T-helper 22 cell (primary cell): ENCODE measurements at regions not wholly inside any gene's neighbourhood (a gene's known extent, or its start where the extent isn't known, plus 50 kb on each side); places are given as distances from the start of the nearest gene placed in this dataset.

Source experiments
- DNase-seq: peaks from one replicate; pipeline ENCODE4 v3.0.0-alpha.2; 2020; ENCODE audit warnings: low read depth

- no peak for DNase-seq
Measured at GRCh38 chr10:129275886-129276285, 191.2 kb upstream of the MGMT start.

DNA sequence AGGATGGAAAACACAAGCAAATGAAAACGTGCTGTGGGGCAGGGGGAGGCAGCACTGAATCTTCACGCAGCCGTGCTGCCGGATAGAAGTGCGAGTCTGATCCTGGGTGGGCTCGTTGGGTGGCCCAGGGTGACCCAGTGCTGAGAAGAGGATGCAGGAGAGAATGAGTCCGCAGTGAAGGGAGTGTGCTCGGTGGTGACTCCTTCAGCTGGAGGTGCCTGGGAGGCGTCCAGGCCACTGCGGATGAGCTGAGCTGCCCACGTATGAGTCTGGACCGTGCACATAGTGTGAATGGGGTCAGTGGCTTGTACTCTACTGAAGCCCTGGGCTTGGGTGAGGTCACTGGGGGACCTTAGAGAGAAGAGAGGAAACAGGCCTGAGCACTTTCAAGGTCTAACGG is 190.0 kb upstream of the MGMT start:
- no peak for DNase-seq

DNA sequence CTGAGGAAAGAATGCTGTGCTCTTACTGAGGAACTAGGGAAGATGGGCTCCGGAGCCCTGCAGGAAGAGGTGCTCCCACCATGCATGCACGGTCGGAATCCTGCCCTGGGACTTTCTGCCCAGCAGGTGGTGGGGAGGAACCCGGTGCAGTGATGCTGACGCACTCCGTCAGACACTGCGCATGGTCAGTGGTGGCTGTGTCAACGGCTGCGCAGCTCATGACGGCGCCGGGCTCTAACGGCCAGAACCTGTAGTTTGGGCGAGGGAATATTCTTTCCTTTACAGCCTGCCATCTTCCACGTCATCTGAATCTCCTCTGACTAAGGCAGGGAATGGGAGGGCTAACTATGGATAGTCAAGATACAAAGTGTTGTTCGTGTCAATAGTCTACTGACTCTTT is 189.2 kb upstream of the MGMT start:
- DNase-seq, result no peak

- DNase-seq, result no peak
Measured at GRCh38 chr10:129278686-129279085, 188.4 kb upstream of the MGMT start.

DNA sequence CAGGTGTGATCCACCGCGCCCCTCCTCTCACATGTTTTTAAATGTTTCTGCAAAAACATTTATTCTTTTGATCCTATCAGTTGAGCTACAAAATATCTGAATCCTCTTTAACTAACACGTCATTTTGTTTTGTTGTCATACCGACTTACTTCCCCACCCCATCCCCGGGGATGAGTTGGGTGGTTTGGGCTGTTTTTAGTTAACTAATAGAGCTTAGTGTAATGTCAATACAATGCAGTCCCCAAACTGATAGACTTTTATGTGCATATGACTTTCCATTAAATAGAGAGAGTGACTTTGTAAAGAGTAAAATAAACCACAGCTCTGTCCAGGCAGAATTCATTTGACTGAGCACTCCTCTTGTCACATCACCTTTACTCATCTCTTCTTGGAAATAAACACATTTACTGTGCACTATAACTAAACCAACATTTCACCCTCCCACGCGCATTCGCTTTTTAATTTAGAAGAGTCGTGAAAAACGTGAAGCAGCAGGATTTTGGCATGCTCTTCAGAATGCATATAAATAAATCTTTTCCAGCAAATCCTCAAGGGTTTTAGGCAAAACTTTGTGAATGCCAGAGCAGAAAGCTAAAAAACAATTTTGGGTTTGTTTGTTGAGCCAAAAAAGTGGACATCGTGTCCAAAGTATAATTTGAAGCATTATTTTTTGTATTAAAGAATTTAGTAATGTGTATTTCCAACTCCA is 187.4 kb upstream of the MGMT start:
- DNase-seq, result no peak

- no peak for DNase-seq
Measured at GRCh38 chr10:129280155-129280502, 186.9 kb upstream of the MGMT start.

- DNase-seq, result no peak
Measured at GRCh38 chr10:129280908-129281586, 186.0 kb upstream of the MGMT start.

- DNase-seq, result no peak
Measured at GRCh38 chr10:129285459-129285858, 181.6 kb upstream of the MGMT start.

DNA sequence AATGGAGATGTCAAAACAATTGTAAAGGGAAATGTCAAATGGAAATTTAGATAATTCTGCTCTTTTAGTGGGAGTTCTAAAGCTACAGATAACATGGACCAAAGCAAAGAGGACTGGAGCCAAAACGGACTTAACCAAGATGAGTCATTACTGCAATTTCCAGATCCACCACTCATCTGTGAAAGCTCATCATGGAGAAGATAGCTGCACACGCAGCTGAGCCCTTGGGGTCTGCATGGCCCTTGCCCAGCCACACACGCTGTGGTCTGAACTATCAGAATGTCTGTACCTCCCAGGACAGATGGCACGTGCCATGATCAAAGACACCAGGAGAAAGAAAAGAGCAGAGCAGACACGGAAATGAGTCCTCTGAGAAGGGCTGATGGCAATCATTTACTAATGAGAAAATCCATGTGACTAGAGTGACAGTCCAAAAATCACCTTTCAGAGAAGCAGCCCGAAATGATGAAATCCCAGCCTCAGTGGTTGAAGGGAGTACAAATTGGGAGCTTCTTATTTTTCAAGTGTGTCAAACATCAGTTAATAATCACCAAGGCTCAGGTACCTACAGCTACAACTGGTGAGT is 177.9 kb upstream of the MGMT start:
- DNase-seq, result no peak

DNA sequence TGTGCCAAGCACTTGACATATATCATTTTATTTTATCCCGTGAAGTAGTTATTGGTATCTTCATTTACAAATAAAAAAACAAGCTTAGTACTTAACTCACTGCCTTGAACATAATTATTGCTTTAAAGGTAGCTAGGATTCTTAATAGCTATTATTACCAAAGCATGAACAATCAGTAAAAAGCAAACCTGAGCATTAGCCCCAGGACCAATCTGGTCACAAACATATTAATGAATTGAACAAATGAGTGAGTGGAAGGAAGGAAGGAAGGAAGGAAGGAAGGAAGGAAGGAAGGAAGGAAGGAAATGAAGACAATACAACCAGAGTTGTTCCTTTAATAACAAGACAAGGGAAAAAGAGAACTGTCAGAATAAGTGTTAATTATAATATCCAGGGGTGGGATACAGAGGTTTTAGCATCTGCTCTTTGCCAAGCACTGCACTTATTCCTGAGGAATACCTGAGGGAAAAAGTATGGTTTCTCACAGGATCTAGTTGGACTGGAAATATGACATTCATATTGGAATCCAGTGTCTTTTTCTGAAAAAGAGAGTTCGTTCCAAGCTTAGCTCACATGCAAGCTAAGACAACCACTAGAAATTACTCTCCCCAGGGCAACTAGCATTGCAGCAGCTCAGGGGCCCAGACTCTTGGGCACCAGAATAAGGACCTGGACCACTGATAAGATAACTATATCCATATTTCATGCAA is 172.9 kb upstream of the MGMT start:
- DNase-seq, result no peak

GRCh38 chr10:129294944-129295343 is 172.1 kb upstream of the MGMT start:
- no peak for DNase-seq

DNA sequence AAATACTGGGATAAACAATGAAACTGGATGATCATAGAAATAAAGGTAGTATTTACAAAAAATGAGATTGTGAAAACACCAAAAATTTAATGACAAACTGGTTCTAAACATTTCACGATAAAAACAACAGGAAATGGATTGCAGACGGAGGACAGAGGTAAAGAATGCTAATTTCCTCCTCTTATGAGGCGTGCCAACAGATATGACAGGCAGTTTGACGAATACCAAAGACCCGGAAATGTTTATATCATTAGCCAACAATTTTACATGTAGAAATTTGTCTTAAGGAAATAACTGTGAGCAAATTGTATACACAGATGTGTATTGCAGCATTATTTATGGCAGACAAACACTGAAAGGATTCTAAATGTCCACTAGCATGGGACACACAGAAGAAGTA is 162.0 kb upstream of the MGMT start:
- no peak for DNase-seq

DNA sequence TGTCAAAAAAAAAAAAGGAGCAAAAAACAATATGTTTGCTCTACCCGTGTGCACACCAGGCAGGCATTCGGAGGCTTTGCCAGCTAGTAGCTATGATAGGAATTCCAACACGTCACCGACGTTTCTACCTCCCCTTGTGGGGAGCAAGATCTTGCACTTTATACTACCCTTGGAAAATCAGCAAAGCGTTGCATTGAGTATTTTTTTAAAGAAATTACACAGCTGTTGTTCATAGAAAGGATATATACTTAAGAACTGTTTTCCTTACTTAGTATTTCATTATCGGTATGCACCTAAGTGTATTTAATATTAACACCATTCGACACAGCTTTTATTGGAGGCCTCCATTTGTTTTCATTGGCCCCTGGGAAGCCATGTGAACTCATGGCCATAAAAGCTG is 159.9 kb upstream of the MGMT start:
- no peak for DNase-seq

DNA sequence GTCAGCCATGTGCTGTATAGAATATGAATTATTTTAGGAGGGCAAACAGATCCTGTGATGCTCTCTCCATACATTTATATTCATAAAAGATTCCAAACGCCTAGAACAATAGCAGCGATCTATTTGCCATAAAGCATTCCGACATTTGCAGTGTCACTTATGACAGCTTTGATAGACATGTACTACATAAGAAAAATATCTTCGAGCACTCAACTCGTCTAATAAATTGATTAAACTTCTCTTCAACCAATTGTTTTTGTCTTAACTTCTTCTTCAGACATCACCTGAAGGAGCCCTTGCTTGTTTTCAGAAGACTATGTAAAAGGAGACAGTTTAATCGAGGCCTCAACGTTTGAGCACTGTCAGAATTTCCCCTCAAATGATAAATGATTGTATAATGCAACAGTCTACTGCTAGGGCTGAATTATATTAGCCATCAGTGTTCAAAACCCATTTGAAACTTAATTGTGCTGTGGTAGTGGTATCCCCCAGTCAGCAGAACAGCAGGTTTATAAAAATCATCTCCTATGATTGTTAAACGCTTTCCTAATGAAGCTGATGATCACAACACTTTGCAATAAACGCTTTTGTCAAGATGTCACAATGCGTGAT is 158.0 kb upstream of the MGMT start:
- DNase-seq, result no peak

- DNase-seq, result no peak
Measured at GRCh38 chr10:129309565-129309964, 157.5 kb upstream of the MGMT start.

DNA sequence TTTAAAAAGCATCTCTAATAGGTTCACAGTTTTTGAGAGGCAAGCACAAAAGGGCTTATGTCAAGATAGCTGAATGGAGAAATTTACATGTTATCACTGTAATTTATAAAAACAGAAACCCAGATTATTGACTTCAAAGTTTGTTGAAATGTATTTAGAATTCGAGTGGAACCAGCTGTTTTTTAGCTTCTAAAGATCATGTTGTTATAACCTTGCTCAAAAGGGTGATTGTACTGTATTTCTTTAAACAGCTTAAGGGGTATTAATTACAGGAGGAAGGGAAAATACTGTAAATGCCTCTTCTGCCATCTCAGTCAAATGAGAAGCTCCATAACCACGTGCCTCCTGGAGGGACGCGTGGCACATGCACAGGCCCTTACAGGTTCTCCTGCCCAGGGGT is 156.2 kb upstream of the MGMT start:
- no peak for DNase-seq

DNA sequence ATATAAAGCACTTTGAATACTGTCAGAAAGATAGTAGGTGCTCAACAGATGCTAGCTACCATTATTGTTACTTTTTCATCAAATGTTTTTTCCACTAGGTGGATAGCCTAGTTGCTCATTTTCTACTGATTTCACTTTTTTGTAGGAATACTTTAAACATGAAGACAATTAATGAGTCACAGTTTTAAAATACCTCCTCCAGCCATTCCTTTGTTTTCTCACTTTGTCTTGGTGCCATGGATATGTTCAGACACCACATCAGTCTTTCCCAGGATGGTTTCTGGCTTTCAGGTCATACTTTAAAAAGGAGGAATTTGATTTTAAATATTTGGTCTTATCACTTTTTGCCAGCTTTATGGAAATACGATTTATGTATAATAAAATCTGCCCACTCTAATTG is 147.1 kb upstream of the MGMT start:
- no peak for DNase-seq

- no peak for DNase-seq
Measured at GRCh38 chr10:129320340-129320739, 146.7 kb upstream of the MGMT start.

DNA sequence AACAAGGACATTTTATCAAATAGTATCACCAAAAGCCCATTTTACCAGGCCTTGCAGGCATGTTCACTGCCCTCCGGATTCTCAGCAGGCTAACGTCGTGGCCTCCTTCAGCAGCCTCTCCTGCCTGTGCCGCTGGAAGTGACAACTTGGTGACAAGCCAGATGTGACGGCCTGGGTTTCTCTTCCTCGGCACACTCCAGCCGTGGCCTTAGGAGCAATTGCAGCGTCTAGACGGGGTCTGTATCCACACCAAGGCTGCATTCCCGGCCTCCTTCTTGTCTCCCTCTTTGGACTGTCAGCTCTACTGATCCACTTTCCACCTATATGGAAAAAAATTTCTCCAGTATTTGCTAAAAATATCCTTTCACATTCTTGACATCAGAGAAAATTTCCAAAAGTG is 145.3 kb upstream of the MGMT start:
- DNase-seq, result no peak

- DNase-seq, result no peak
Measured at GRCh38 chr10:129322933-129323820, 143.9 kb upstream of the MGMT start.

- no peak for DNase-seq
Measured at GRCh38 chr10:129323879-129324278, 143.2 kb upstream of the MGMT start.

GRCh38 chr10:129325893-129326292 is 141.1 kb upstream of the MGMT start:
- no peak for DNase-seq
